ENCODE measurements at regions not wholly inside any gene's neighbourhood (a gene's known extent, or its start where the extent isn't known, plus 50 kb on each side); places are given as distances from the start of the nearest gene placed in this dataset.

DNA sequence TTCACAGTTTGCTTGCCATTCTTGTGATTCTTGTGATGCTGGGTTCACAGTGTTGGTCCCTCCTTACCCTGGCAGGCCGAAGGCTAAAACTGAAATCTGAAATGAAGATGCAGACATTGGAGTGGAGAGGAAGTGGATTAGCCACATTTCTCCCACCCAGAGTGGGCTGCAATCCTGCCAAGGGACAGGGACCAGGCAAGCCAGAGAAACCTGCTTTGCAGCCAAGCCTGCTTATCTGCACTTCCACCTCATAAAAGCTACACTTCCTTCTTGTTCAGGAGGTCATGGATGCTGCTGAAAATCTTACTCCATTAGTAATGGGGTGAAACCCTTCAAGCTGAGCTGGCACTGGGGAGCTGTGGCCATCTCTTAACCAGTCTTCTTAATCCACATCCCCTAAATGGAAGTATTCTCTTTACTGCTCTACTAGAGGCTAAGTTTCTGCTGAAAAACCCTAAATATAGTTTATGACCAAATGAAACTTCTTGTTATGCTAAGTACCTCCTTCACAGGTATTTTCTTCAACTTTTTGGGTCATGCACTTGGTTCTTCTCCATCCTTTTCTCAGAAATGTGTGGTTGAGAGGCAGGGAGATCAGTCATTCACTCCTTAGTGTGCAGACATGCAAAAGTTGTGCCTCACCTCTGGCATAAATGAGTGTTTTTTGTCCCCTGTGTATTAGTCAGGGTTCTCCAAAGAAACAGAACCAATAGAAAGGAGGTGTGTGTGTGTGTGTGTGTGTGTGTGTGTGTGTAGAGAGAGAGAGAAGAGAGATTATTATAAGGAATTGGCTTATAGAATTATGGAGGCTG, 133.9 kb upstream of the BMAL1 start:
- no peak for DNase-seq (ENCODE audit: low read depth in 2 of 2)

GRCh38 chr11:13145461-13145860, 132.1 kb upstream of the BMAL1 start:
- no peak overlapping the region for H2AFZ ChIP-seq (ENCODE audit: low read length)
- TF ChIP-seq, protein P1, sequence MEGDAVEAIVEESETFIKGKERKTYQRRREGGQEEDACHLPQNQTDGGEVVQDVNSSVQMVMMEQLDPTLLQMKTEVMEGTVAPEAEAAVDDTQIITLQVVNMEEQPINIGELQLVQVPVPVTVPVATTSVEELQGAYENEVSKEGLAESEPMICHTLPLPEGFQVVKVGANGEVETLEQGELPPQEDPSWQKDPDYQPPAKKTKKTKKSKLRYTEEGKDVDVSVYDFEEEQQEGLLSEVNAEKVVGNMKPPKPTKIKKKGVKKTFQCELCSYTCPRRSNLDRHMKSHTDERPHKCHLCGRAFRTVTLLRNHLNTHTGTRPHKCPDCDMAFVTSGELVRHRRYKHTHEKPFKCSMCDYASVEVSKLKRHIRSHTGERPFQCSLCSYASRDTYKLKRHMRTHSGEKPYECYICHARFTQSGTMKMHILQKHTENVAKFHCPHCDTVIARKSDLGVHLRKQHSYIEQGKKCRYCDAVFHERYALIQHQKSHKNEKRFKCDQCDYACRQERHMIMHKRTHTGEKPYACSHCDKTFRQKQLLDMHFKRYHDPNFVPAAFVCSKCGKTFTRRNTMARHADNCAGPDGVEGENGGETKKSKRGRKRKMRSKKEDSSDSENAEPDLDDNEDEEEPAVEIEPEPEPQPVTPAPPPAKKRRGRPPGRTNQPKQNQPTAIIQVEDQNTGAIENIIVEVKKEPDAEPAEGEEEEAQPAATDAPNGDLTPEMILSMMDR (conservative IDR thresholded peaks at IDR 0.05 in 1 of 2, IDR thresholded peaks at IDR 0.05 in 1 of 2; ENCODE audit: low read depth in 1 of 2, low read length in 2 of 2), result no peak
- TF ChIP-seq EZH2 (IDR thresholded peaks at IDR 0.05; ENCODE audit: low read length, missing control alignments), result no peak
- no peak overlapping the region for H3K4me3 ChIP-seq (replicated peaks in 1 of 4; ENCODE audit: control extremely low read depth in 1 of 4, insufficient read depth in 1 of 4, low read depth in 3 of 4, low read length in 4 of 4)
- H3K9me3 ChIP-seq (ENCODE audit: control insufficient read depth, insufficient read depth, low read depth, low read length), result no peaks in the 10 kb centered on the region
- no peak overlapping the region for H3K9ac ChIP-seq (ENCODE audit: insufficient read depth, low read length)
- no peaks in the 10 kb centered on the region for H3K36me3 ChIP-seq (ENCODE audit: control insufficient read depth, insufficient read depth, low read length)
- H3K27me3 ChIP-seq (ENCODE audit: control insufficient read depth, insufficient read depth, low read length), result peaks cover 8% of the 10 kb centered on the region
- H3K4me2 ChIP-seq (ENCODE audit: extremely low read depth, insufficient read depth, low read length), result no peak overlapping the region
- H4K20me1 ChIP-seq (ENCODE audit: control insufficient read depth, extremely low read depth, insufficient read depth, low read length), result no peaks in the 10 kb centered on the region
- DNase-seq (ENCODE audit: low read depth in 2 of 2), result no peak
- H3K4me1 ChIP-seq (ENCODE audit: control insufficient read depth, extremely low read depth, insufficient read depth, low read length), result no peaks in the 10 kb centered on the region
- H3K27ac ChIP-seq (ENCODE audit: insufficient read depth, low read length), result no peak overlapping the region
- no peaks in the 10 kb centered on the region for H3K79me2 ChIP-seq (ENCODE audit: control insufficient read depth, insufficient read depth, low read length)

More for the DNA sequence above, 133.9 kb upstream of the BMAL1 start:
- Histone ChIP-seq H3K9ac (ENCODE audit: insufficient read depth, low read length) (no peak overlapping the region), H3K4me2 (ENCODE audit: extremely low read depth, insufficient read depth, low read length) (no peak overlapping the region), H4K20me1 (ENCODE audit: control insufficient read depth, extremely low read depth, insufficient read depth, low read length) (no peaks in the 10 kb centered on the region), H3K27me3 (ENCODE audit: control insufficient read depth, insufficient read depth, low read length) (peaks cover 5% of the 10 kb centered on the region), H3K4me1 (ENCODE audit: control insufficient read depth, extremely low read depth, insufficient read depth, low read length) (no peaks in the 10 kb centered on the region), H3K4me3 (replicated peaks in 1 of 4; ENCODE audit: control extremely low read depth in 1 of 4, insufficient read depth in 1 of 4, low read depth in 3 of 4, low read length in 4 of 4) (no peak overlapping the region), H3K36me3 (ENCODE audit: control insufficient read depth, insufficient read depth, low read length) (no peaks in the 10 kb centered on the region), H2AFZ (ENCODE audit: low read length) (no peak overlapping the region), H3K27ac (ENCODE audit: insufficient read depth, low read length) (no peak overlapping the region), H3K79me2 (ENCODE audit: control insufficient read depth, insufficient read depth, low read length) (no peaks in the 10 kb centered on the region), H3K9me3 (ENCODE audit: control insufficient read depth, insufficient read depth, low read depth, low read length) (no peaks in the 10 kb centered on the region)
- TF ChIP-seq, protein P1 (conservative IDR thresholded peaks at IDR 0.05 in 1 of 2, IDR thresholded peaks at IDR 0.05 in 1 of 2; ENCODE audit: low read depth in 1 of 2, low read length in 2 of 2), result no peak
- TF ChIP-seq EZH2 (IDR thresholded peaks at IDR 0.05; ENCODE audit: low read length, missing control alignments), result no peak

- Histone ChIP-seq H3K27me3 (ENCODE audit: control insufficient read depth, insufficient read depth, low read length) (peaks cover 4% of the 10 kb centered on the region), H3K9me3 (ENCODE audit: control insufficient read depth, insufficient read depth, low read depth, low read length) (no peaks in the 10 kb centered on the region), H3K4me2 (ENCODE audit: extremely low read depth, insufficient read depth, low read length) (no peak overlapping the region), H3K36me3 (ENCODE audit: control insufficient read depth, insufficient read depth, low read length) (no peaks in the 10 kb centered on the region), H3K4me3 (replicated peaks in 1 of 4; ENCODE audit: control extremely low read depth in 1 of 4, insufficient read depth in 1 of 4, low read depth in 3 of 4, low read length in 4 of 4) (no peak overlapping the region), H3K27ac (ENCODE audit: insufficient read depth, low read length) (no peak overlapping the region), H2AFZ (ENCODE audit: low read length) (no peak overlapping the region), H3K79me2 (ENCODE audit: control insufficient read depth, insufficient read depth, low read length) (no peaks in the 10 kb centered on the region), H3K9ac (ENCODE audit: insufficient read depth, low read length) (no peak overlapping the region), H4K20me1 (ENCODE audit: control insufficient read depth, extremely low read depth, insufficient read depth, low read length) (no peaks in the 10 kb centered on the region), H3K4me1 (ENCODE audit: control insufficient read depth, extremely low read depth, insufficient read depth, low read length) (no peaks in the 10 kb centered on the region)
- TF ChIP-seq, protein P1 (conservative IDR thresholded peaks at IDR 0.05 in 1 of 2, IDR thresholded peaks at IDR 0.05 in 1 of 2; ENCODE audit: low read depth in 1 of 2, low read length in 2 of 2), result no peak
- no peak for TF ChIP-seq EZH2 (IDR thresholded peaks at IDR 0.05; ENCODE audit: low read length, missing control alignments)
- DNase-seq (ENCODE audit: low read depth in 2 of 2), result no peak
Measured at GRCh38 chr11:13149991-13150390, 127.6 kb upstream of the BMAL1 start.

All from fibroblast of lung (primary cell).